Activated naive CD4-positive, alpha-beta T cell treated with anti-CD3 and anti-CD28 coated beads for 36 hours (primary cell): ENCODE measurements at regions not wholly inside any gene's neighbourhood (a gene's known extent, or its start where the extent isn't known, plus 50 kb on each side); places are given as distances from the start of the nearest gene placed in this dataset.

Experiments used
- CTCF ChIA-PET: fragments of 350-600 bp; sonication (Branson Sonifier 250); formaldehyde crosslinking; loops from one replicate; lab custom pipeline; 2021; ENCODE audit warnings: antibody characterized with exemption; lab: Charles Lee
- DNase-seq: peaks from one replicate; pipeline ENCODE4 v3.0.0-alpha.2; 2020
- H3K27ac Mint-ChIP-seq: one replicate; pipeline ENCODE4 v1.8.0; 2021; ENCODE audit warnings: mild to moderate bottlenecking, mixed read lengths
- H3K27me3 Mint-ChIP-seq: one replicate; pipeline ENCODE4 v1.8.0; 2021; ENCODE audit warnings: low read depth, mixed read lengths
- H3K36me3 Mint-ChIP-seq: one replicate; pipeline ENCODE4 v1.8.0; 2021; ENCODE audit warnings: low read depth, mixed read lengths
- H3K4me1 Mint-ChIP-seq: one replicate; pipeline ENCODE4 v1.8.0; 2021; ENCODE audit warnings: low read depth, mixed read lengths
- H3K4me3 Mint-ChIP-seq: one replicate; pipeline ENCODE4 v1.8.0; 2021; ENCODE audit warnings: mild to moderate bottlenecking, moderate library complexity, mixed read lengths
- H3K9me3 Mint-ChIP-seq: one replicate; pipeline ENCODE4 v1.8.0; 2021; ENCODE audit warnings: mixed read lengths
- intact Hi-C: fragments of 100-400 bp; cut with micrococcal nuclease; formaldehyde crosslinking; loops from one replicate; pipeline ENCODE4 v1.15.1; 2023

DNA sequence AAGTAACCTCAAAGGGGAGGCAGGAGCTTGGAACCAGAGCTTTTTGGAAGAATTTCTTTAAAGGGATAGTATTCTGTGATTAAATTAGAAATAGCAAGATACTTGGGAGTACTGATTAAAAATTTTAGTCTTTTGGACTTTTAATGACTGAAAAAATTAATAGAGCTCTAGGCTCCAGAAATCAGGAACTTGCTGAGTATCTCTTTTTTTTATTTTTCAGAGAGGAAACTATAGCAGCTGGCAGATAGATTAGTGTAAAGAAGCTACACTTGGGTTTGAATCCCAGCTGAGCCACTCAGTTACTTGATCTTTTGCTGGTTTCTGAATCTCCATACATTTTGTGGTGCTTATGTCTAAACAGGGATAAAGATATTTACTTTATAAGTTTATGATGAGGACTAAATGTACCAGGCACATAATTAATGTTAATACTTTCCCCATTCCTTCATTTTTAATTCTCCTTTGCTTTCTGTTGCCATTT is 94.2 kb upstream of the TNC start:
- Mint-ChIP-seq H3K4me1 (peaks cover 5% of the 10 kb centered on the region), H3K4me3 (no peak overlapping the region), H3K9me3 (no peaks in the 10 kb centered on the region), H3K27ac (no peak overlapping the region), H3K27me3 (peaks cover 36% of the 10 kb centered on the region), H3K36me3 (no peaks in the 10 kb centered on the region)
- no peak for DNase-seq
- CTCF ChIA-PET, result no interaction called here
- intact Hi-C loops, result no loop called here

DNA sequence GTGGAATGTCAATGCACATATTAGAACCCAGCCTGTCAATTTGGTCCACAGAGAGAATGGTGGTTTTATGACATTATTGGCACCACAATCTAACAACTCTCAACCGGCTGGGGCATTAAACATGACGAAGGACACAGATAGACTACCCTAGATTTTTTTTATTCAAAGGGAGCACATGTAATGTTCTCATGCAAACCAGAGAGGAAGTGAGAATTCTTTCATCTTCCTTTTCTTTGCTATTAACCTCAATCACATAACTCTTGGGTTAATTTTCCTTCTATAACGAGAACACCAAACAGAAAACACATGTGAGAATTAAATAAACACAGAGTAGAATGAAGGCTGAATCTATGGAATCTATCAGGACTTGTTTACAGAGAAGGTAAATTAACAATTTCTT is 94.9 kb upstream of the TNC start:
- H3K36me3 Mint-ChIP-seq, result no peaks in the 10 kb centered on the region

DNA sequence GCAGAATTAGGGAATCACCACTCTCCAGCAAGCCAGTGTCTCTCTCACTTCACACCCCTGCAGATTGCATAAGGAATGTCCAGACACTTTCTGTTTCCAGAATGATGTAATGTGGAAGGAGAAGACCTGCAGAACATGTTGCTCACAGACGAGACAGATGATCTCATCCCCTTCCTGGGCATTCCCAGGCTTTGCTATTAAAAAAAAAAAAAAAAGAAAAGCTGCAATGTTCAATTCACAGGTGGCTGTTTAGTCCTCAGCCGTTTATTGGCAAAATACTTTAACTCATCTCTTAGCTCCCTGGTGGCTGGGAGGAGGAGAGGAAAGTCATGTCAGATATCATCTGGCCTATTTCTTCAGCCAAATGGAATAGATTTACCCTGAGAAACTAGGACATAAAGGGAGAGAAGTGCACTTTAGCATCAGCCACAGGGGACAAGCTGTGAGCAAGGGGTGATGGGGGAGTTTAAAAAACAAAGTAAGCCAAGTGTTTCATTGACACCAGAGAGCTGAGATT is 95.9 kb upstream of the TNC start:
- intact Hi-C loops, result no loop called here
- CTCF ChIA-PET, result no interaction called here
- no peak overlapping the region for H3K4me3 Mint-ChIP-seq
- H3K27me3 Mint-ChIP-seq, result peaks cover 33% of the 10 kb centered on the region
- H3K4me1 Mint-ChIP-seq, result peaks cover 4% of the 10 kb centered on the region
- H3K27ac Mint-ChIP-seq, result no peak overlapping the region
- H3K9me3 Mint-ChIP-seq, result no peaks in the 10 kb centered on the region
- no peak for DNase-seq
- no peaks in the 10 kb centered on the region for H3K36me3 Mint-ChIP-seq

More for the DNA sequence above, 94.9 kb upstream of the TNC start:
- H3K4me3 Mint-ChIP-seq, result no peak overlapping the region
- no peak overlapping the region for H3K27ac Mint-ChIP-seq
- H3K9me3 Mint-ChIP-seq, result no peaks in the 10 kb centered on the region
- H3K4me1 Mint-ChIP-seq, result peaks cover 4% of the 10 kb centered on the region
- peaks cover 37% of the 10 kb centered on the region for H3K27me3 Mint-ChIP-seq
- DNase-seq, result no peak
- CTCF ChIA-PET, result no interaction called here
- intact Hi-C loops, result no loop called here

DNA sequence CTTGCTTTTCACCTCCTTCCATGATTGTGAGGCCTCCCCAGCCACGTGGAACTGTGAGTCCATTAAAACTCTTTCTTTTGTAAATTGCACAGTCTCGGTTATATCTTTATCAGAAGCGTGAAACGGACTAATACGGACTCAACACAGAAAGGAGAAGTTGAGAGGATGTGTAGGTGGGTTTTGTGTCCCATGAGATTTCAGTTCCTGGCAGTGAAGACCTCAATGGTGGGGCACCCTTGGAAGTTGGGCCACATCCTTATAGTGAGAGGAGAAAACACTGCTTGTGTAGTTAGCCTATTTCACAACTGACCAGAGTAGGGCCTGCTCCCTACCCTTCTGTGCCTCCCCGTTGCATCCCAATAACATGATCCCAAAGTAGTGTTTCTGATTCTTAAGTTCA is 98.9 kb upstream of the TNC start:
- no peaks in the 10 kb centered on the region for H3K9me3 Mint-ChIP-seq
- intact Hi-C loops, result no loop called here
- no peak overlapping the region for H3K4me3 Mint-ChIP-seq
- H3K36me3 Mint-ChIP-seq, result no peaks in the 10 kb centered on the region
- H3K27ac Mint-ChIP-seq, result no peak overlapping the region
- no peak for DNase-seq
- peaks cover 26% of the 10 kb centered on the region for H3K27me3 Mint-ChIP-seq
- CTCF ChIA-PET, result no interaction called here
- no peaks in the 10 kb centered on the region for H3K4me1 Mint-ChIP-seq

DNA sequence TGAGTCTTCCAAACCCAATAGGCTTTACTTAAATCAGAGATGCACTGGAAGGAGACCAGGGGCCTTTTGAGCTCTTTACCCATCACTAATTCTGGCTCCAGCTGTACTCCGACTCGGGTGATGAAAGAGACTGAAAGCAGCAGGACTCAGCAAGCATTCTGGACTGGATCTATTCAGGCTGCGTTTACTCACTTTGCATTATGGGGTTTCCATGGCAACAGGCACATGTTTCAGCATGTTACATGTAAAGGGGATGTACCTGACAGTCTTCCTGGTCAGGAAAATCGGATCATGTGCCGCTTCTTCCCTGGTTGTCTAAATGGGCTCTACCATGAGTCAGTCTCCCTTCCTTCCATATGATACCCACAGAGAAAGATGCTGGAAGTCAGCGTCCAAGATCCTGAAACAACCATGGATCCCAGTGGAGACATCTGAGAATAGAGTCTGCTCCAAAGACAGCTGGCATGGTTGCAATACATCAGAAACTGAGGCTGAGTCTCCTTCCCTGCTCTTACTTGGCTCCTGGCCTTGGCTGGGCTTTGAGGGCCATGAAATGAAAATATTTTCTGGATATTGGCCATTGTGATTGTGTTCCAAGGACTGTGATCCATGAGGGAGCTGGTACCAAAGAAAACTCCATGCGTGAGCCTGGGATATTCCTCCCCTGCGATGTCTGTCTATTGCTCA is 102.5 kb upstream of the TNC start:
- intact Hi-C loops, result no loop called here
- CTCF ChIA-PET, result no interaction called here
- Mint-ChIP-seq H3K27ac (no peak overlapping the region), H3K4me1 (no peaks in the 10 kb centered on the region), H3K4me3 (no peak overlapping the region), H3K9me3 (no peaks in the 10 kb centered on the region), H3K27me3 (peaks cover 23% of the 10 kb centered on the region), H3K36me3 (no peaks in the 10 kb centered on the region)
- DNase-seq, result no peak

DNA sequence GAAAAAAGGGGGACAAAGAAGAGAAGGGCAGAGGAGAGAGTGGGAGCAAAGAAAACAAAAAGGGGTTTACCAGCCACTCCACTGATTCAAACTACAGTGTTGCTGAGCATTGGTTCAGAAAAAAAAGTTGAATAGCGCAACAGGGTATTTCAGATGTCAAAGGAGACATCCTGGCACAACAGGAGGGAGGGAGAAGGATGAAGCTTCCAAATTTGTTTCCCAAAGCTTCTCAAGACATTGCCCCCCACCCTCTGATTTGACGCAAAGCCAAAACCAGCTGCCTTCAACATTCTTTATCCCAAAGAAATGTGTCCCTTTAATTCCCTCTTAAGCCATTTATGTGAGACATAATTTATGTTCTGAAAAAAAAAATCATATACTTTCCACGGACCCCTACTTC is 105.5 kb upstream of the TNC start:
- Mint-ChIP-seq H3K4me1 (no peaks in the 10 kb centered on the region), H3K27ac (no peak overlapping the region), H3K9me3 (no peaks in the 10 kb centered on the region), H3K36me3 (no peaks in the 10 kb centered on the region), H3K4me3 (no peak overlapping the region), H3K27me3 (peaks cover 14% of the 10 kb centered on the region)
- intact Hi-C loops, result no loop called here
- no peak for DNase-seq
- CTCF ChIA-PET, result interaction anchor here (1.1 kb wide), 1 partner anchor 12 kb away, joined by 3 read pairs; no protein-coding TSS in a partner anchor

DNA sequence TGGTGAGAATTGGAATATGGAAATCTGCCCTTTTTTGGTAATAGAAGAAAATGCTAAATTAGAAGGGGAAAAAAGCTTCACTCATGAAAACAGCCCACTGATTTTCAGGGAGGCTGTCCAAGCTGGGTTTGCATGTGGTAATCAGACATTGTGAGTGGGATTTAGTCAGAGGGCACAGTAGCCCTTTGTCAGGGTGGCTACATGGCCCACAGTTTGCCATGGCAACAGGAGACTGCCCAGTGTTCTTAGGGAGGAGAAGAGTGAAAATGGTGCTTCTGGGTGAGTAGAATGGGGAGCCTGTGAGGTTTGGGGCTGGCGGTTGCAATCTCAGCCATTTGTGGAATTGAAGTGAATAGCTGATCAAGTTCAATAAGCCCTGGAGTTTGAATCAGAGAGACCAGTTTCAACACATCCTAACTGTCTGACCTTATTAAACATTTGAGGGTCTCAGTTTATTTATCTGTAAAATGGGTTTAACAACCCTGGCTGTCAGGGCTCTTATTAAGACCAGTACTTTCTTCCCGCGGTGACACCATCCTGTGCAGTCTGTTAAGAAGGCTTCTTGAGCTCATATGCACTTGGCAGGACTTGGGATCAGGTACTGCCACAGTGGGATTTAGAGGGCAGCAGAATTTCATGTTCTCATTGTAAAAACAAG is 107.6 kb upstream of the TNC start:
- H3K9me3 Mint-ChIP-seq, result peaks cover 1% of the 10 kb centered on the region
- CTCF ChIA-PET, result no interaction called here
- no peaks in the 10 kb centered on the region for H3K36me3 Mint-ChIP-seq
- no peak overlapping the region for H3K4me3 Mint-ChIP-seq
- H3K27ac Mint-ChIP-seq, result no peak overlapping the region
- intact Hi-C loops, result no loop called here
- H3K4me1 Mint-ChIP-seq, result no peaks in the 10 kb centered on the region
- no peak for DNase-seq
- peaks cover 16% of the 10 kb centered on the region for H3K27me3 Mint-ChIP-seq

DNA sequence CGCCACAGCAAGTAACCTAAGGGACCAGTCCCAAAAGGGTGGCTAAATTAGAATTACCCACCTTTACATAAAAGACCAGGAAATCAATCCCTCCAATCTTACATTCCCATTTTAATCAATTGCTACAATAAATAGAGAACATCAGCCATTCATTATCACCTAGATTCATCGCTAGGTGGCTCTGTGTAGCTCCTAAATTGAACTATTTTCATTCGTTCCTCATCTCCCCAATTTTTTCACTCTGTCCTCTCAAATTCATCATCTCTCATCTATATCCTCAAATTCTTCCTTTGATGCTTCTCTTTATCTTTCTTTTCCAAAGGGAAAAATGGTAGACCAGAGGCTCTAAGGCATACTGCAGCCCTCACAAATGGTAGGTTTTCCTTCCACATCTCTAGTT is 108.2 kb upstream of the TNC start:
- CTCF ChIA-PET, result no interaction called here
- Mint-ChIP-seq H3K36me3 (no peaks in the 10 kb centered on the region), H3K27me3 (peaks cover 16% of the 10 kb centered on the region), H3K9me3 (peaks cover 1% of the 10 kb centered on the region), H3K4me1 (no peaks in the 10 kb centered on the region), H3K4me3 (no peak overlapping the region), H3K27ac (no peak overlapping the region)
- intact Hi-C loops, result no loop called here
- no peak for DNase-seq

DNA sequence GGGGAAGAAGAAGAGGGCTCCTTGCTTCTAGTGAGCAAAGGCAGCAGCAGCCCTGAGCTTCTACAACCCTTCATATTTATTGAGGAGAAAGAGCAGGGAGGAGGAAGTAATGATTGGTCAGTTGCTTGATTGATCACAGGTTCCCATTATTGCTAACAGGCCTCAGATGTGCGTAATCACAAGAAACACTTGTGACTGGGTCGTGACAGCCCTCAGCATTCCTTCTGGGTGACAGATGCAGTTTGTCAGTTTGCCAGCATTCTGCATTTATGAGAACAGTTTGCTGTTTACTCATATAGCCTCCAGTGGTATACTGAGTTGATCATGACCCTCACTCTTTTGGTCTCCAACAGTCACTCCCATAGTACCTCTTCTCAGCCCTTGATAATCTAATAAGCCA is 111.5 kb upstream of the TNC start:
- Mint-ChIP-seq H3K4me1 (no peaks in the 10 kb centered on the region), H3K36me3 (no peaks in the 10 kb centered on the region), H3K9me3 (peaks cover 1% of the 10 kb centered on the region), H3K4me3 (no peak overlapping the region), H3K27me3 (peaks cover 8% of the 10 kb centered on the region), H3K27ac (no peak overlapping the region)
- intact Hi-C loops, result no loop called here
- no peak for DNase-seq
- CTCF ChIA-PET, result no interaction called here

DNA sequence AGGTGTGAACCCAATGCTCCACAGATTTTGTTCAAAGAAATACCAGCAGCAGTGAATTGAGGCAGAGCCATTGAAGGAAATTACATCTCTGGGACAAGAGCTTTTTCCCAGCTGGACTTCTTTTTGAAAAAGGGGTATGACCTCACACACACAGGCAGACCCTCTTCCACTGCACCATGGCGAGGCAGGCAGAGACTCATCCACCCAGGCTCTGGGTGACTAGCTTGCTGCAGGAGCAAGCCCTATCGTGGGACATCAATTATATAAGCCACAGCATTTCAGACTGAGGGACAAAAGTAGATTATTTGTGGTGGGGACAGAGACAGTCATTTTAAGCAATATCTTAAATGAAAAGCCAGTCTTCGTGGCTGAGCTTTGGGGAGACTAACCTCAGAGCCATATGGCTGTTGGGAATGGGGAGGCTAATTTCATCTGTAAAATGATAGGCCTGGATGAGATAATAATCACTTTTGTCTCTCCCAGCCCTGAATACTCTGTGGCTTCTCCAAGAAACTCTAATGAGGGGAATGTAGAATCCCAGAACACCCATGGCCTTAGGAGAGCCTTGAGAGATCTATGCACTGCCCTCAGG is 113.1 kb upstream of the TNC start:
- intact Hi-C loops, result no loop called here
- DNase-seq, result no peak
- CTCF ChIA-PET, result interaction anchor here (0.5 kb wide), 1 partner anchor 120 kb away, joined by 3 read pairs; no protein-coding TSS in a partner anchor
- Mint-ChIP-seq H3K9me3 (peaks cover 1% of the 10 kb centered on the region), H3K27me3 (peaks cover 2% of the 10 kb centered on the region), H3K4me3 (no peak overlapping the region), H3K4me1 (no peaks in the 10 kb centered on the region), H3K36me3 (no peaks in the 10 kb centered on the region), H3K27ac (no peak overlapping the region)

DNA sequence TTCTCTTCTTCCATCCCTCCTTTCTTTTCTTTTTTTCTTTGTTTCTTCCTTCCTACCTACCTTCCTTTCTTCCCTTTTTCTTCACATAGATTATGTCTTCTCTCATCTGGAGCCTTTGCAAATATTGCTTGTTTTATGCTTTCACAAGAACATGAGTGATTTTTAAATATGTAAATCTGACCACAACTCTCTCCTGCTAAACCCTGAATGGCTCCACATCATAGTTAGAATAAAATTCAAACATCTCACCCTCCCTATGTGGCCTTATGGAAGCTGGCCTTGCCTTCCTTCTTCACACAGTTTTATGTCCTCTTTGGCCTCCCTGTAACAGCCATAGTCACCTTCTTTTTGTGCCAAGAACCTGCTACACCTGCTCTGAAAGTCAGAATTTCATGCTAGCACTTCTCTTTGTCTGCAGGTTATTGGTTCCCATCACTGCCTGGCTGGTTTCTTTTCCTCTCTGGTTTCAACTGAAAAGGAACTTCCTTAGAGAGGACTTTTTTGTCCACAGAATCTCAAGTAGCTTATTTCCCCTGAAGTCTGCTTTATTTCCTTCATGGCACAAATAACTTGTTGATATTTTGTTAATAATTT is 114.3 kb upstream of the TNC start:
- H3K27ac Mint-ChIP-seq, result no peak overlapping the region

DNA sequence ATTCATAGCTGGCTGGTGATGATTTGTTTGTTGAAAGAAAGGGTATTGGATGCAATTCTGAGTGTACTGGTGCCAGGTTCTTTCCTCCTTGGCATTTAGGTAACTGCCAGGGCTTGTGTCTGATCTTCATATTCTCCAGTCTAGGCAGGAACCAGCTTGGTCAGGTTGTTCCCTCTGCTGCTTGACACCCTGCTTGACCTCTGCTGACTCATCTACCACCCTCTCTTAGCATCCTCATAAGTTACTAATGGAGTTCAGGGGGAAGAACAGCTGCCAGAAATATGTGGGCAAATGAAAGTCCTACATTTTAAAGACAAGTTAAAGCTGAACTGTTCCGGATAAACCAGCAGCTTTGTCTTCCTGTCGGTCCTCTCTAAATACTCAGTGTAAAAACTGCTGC is 116.1 kb upstream of the TNC start:
- no peak overlapping the region for H3K4me3 Mint-ChIP-seq
- intact Hi-C loops, result no loop called here
- CTCF ChIA-PET, result no interaction called here
- H3K9me3 Mint-ChIP-seq, result peaks cover 1% of the 10 kb centered on the region
- H3K27me3 Mint-ChIP-seq, result peaks cover 10% of the 10 kb centered on the region
- H3K36me3 Mint-ChIP-seq, result no peaks in the 10 kb centered on the region
- no peaks in the 10 kb centered on the region for H3K4me1 Mint-ChIP-seq
- H3K27ac Mint-ChIP-seq, result no peak overlapping the region
- no peak for DNase-seq

More for the DNA sequence above, 114.3 kb upstream of the TNC start:
- H3K36me3 Mint-ChIP-seq, result no peaks in the 10 kb centered on the region
- peaks cover 3% of the 10 kb centered on the region for H3K27me3 Mint-ChIP-seq
- no peak overlapping the region for H3K4me3 Mint-ChIP-seq
- no peaks in the 10 kb centered on the region for H3K4me1 Mint-ChIP-seq
- CTCF ChIA-PET, result no interaction called here
- H3K9me3 Mint-ChIP-seq, result peaks cover 1% of the 10 kb centered on the region
- no peak for DNase-seq
- intact Hi-C loops, result no loop called here
